ENCODE measurements at regions not wholly inside any gene's neighbourhood (a gene's known extent, or its start where the extent isn't known, plus 50 kb on each side); places are given as distances from the start of the nearest gene placed in this dataset.

DNA sequence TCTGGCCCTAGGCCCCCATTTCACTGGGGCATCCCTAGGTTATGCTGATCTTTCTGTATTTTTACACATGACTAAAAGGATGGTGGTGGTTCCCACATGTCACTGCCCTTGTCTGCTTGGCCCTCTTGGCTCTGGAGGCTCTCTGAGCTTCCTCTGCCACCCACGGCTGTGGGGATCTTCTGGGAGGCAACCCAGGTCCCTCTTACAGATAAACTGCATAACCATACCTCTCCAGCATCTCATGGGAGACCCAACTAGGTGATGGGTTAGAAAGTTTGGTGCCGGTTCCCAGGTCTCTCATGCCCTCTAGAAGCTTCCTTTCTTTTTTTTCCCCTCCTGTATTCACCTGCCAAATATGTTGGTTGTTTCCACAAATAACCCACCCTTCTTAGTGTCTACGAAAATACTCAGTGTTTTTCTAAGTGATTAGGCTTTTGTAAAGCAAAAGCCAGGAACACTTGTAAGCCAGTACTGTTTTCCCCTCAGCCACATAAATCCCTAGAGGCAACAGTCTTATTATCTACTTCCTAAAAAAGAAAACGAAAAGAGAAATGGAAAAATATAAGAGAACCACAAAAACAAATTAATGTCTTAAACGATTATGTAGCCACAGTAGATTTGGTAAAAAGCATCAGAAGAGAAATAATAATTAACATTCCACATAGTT is 71.7 kb upstream of the SMLR1 start:
- no TSS peak for BruUV-seq (replicated peaks)
- intact Hi-C loops (cut with micrococcal nuclease; ENCODE audit: unreplicated experiment), result loop anchor here (5.0 kb wide), 1 partner anchor 718 kb away; no protein-coding TSS in a partner anchor
- in situ Hi-C loops (cut with HindIII; ENCODE audit: low pct_unique_long_range_greater_than_20kb, low sequenced_read_pairs), result no loop called here
- POLR2A ChIA-PET, result no interaction called here
- TF ChIP-seq SIN3A (IDR thresholded peaks at IDR 0.05; ENCODE audit: borderline replicate concordance, insufficient read depth, low read depth, low read length), result no peak
- no peak for TF ChIP-seq POLR2AphosphoS5 (IDR thresholded peaks at IDR 0.05; ENCODE audit: low read depth, low read length)
- TF ChIP-seq CTCF (IDR thresholded peaks at IDR 0.05), result no peak
- TF ChIP-seq TCF7L2 (IDR thresholded peaks at IDR 0.05; ENCODE audit: low read depth, low read length), result no peak
- no peak for TF ChIP-seq REST (IDR thresholded peaks at IDR 0.05; ENCODE audit: insufficient read depth in 1 of 2, low read depth in 2 of 2, low read length in 1 of 2)
- no peaks in the 10 kb centered on the region for H3K4me1 ChIP-seq (ENCODE audit: control insufficient read depth, insufficient read depth, low read length)
- H3K4me3 ChIP-seq (ENCODE audit: low read depth in 2 of 2, low read length in 2 of 2), result no peak overlapping the region
- no peak overlapping the region for H3K27ac ChIP-seq (ENCODE audit: low read length)
- CTCF ChIA-PET, result no interaction called here
- H3K27me3 ChIP-seq (ENCODE audit: control insufficient read depth, insufficient read depth, low read length), result no peaks in the 10 kb centered on the region
- no peaks in the 10 kb centered on the region for H3K9me3 ChIP-seq (ENCODE audit: control insufficient read depth, insufficient read depth, low read depth, low read length)
- H3K36me3 ChIP-seq (ENCODE audit: control insufficient read depth, insufficient read depth, low read length), result no peaks in the 10 kb centered on the region
- DNase-seq (ENCODE audit: low read depth, low spot score), result no peak
- ATAC-seq, result no peak

DNA sequence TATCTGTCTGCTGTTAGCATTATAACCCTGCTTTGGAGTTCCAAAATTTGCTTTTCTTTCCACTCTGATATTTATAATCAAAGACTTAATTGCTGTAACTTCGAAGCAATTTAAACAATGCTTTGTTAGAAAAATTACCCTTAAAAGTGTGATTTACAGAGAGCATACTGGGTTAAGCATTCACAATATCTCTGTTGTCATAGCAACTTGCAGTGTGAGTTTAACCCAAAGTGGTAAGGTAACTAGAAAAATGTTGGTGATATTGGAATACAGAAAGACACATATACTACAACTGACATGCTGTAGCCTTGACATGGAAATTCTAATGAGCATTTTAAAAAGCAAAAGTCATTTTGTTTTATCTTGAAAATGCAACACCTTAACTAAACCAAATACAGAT is 70.4 kb upstream of the SMLR1 start:
- in situ Hi-C loops (cut with HindIII; ENCODE audit: low pct_unique_long_range_greater_than_20kb, low sequenced_read_pairs), result no loop called here
- TF ChIP-seq CTCF (IDR thresholded peaks at IDR 0.05) (no peak), REST (IDR thresholded peaks at IDR 0.05; ENCODE audit: insufficient read depth in 1 of 2, low read depth in 2 of 2, low read length in 1 of 2) (no peak), POLR2AphosphoS5 (IDR thresholded peaks at IDR 0.05; ENCODE audit: low read depth, low read length) (no peak), SIN3A (IDR thresholded peaks at IDR 0.05; ENCODE audit: borderline replicate concordance, insufficient read depth, low read depth, low read length) (no peak), TCF7L2 (IDR thresholded peaks at IDR 0.05; ENCODE audit: low read depth, low read length) (no peak)
- CTCF ChIA-PET, result no interaction called here

More for the DNA sequence above, 70.4 kb upstream of the SMLR1 start:
- no peak for DNase-seq (ENCODE audit: low read depth, low spot score)
- POLR2A ChIA-PET, result no interaction called here
- Histone ChIP-seq H3K4me3 (ENCODE audit: low read depth in 2 of 2, low read length in 2 of 2) (no peak overlapping the region), H3K27ac (ENCODE audit: low read length) (no peak overlapping the region), H3K36me3 (ENCODE audit: control insufficient read depth, insufficient read depth, low read length) (no peaks in the 10 kb centered on the region), H3K9me3 (ENCODE audit: control insufficient read depth, insufficient read depth, low read depth, low read length) (no peaks in the 10 kb centered on the region), H3K27me3 (ENCODE audit: control insufficient read depth, insufficient read depth, low read length) (no peaks in the 10 kb centered on the region), H3K4me1 (ENCODE audit: control insufficient read depth, insufficient read depth, low read length) (no peaks in the 10 kb centered on the region)
- intact Hi-C loops (cut with micrococcal nuclease; ENCODE audit: unreplicated experiment), result loop anchor here (5.0 kb wide), 1 partner anchor 720 kb away; no protein-coding TSS in a partner anchor
- no peak for ATAC-seq
- no TSS peak for BruUV-seq (replicated peaks)
